SK-N-SH treated with all-trans-retinoic acid at 6 μM for 48 hours (cell line): ENCODE measurements at regions not wholly inside any gene's neighbourhood (a gene's known extent, or its start where the extent isn't known, plus 50 kb on each side); places are given as distances from the start of the nearest gene placed in this dataset.

ENCODE experiments used
- ATAC-seq: fragments of 200-7000 bp; cut with Tn5 transposase; 3 replicates; pipeline ENCODE4 v1.9.1; 2020; ENCODE audit warnings: mild to moderate bottlenecking, moderate library complexity
- ARNTL ChIP-seq: fragments of 450-650 bp; formaldehyde crosslinking; IDR thresholded peaks from 2 replicates; pipeline ENCODE4 v1.5.0; 2020; ENCODE audit warnings: low read depth, mild to moderate bottlenecking, moderate library complexity, borderline replicate concordance
- CSDC2 ChIP-seq: fragments of 250-450 bp; sonication (Bioruptor Pico); IDR thresholded peaks from 2 replicates; pipeline ENCODE4 v1.5.0; 2020; ENCODE audit warnings: mild to moderate bottlenecking, moderate library complexity
- CSRNP3 ChIP-seq: fragments of 250-450 bp; sonication (Bioruptor Pico); IDR thresholded peaks from 2 replicates; pipeline ENCODE4 v1.5.1; 2021; ENCODE audit warnings: mild to moderate bottlenecking, moderate library complexity
- ESRRG ChIP-seq: fragments of 250-450 bp; sonication (Bioruptor Pico); IDR thresholded peaks from 2 replicates; pipeline ENCODE4 v1.6.1; 2021; ENCODE audit warnings: mild to moderate bottlenecking
- GLIS3 ChIP-seq: fragments of 250-450 bp; sonication (Bioruptor Pico); IDR thresholded peaks from 2 replicates; pipeline ENCODE4 v1.5.0; 2020; ENCODE audit warnings: mild to moderate bottlenecking, moderate library complexity
- ISL1 ChIP-seq: fragments of 250-450 bp; sonication (Bioruptor Pico); IDR thresholded peaks from 2 replicates; pipeline ENCODE4 v2.1.2; 2022; ENCODE audit warnings: mild to moderate bottlenecking, moderate library complexity
- OSR1 ChIP-seq: fragments of 250-450 bp; sonication (Bioruptor Pico); IDR thresholded peaks from 2 replicates; pipeline ENCODE4 v1.8.0; 2022; ENCODE audit warnings: moderate library complexity, mild to moderate bottlenecking, inconsistent platforms
- PPARA ChIP-seq: fragments of 250-450 bp; sonication (Bioruptor Pico); IDR thresholded peaks from 2 replicates; pipeline ENCODE4 v1.5.0; 2020; ENCODE audit warnings: mild to moderate bottlenecking, borderline replicate concordance
- RARB ChIP-seq: fragments of 250-450 bp; sonication (Bioruptor Pico); IDR thresholded peaks from 2 replicates; pipeline ENCODE4 v1.8.0; 2021; ENCODE audit warnings: mild to moderate bottlenecking, moderate library complexity
- SNAI2 ChIP-seq: fragments of 250-450 bp; sonication (Bioruptor Pico); IDR thresholded peaks from 2 replicates; pipeline ENCODE4 v1.5.0; 2020; ENCODE audit warnings: mild to moderate bottlenecking, moderate library complexity
- TCF4 ChIP-seq: fragments of 250-450 bp; sonication (Bioruptor Pico); IDR thresholded peaks from 2 replicates; pipeline ENCODE4 v1.8.0; 2021; ENCODE audit warnings: mild to moderate bottlenecking, moderate library complexity, borderline replicate concordance
- TOX ChIP-seq: fragments of 250-450 bp; sonication (Bioruptor Pico); IDR thresholded peaks from 2 replicates; pipeline ENCODE4 v1.8.0; 2021; ENCODE audit warnings: mild to moderate bottlenecking, moderate library complexity, borderline replicate concordance
- ZFP30 ChIP-seq: fragments of 450-650 bp; formaldehyde crosslinking; IDR thresholded peaks from 2 replicates; pipeline ENCODE4 v1.5.0; 2022; ENCODE audit warnings: mild to moderate bottlenecking, moderate library complexity
- ZNF565 ChIP-seq: fragments of 450-650 bp; formaldehyde crosslinking; conservative IDR thresholded peaks from 2 replicates; pipeline ENCODE4 v1.5.0; 2020; ENCODE audit warnings: low read depth, mild to moderate bottlenecking, moderate library complexity
- ZNF70 ChIP-seq: fragments of 450-650 bp; formaldehyde crosslinking; IDR thresholded peaks from 2 replicates; pipeline ENCODE4 v1.5.0; 2020; ENCODE audit warnings: mild to moderate bottlenecking, moderate library complexity
- ZNF8 ChIP-seq: fragments of 450-650 bp; formaldehyde crosslinking; IDR thresholded peaks from 2 replicates; pipeline ENCODE4 v1.5.0; 2020; ENCODE audit warnings: mild to moderate bottlenecking, moderate library complexity
- TF ChIP-seq, protein P1 (sequence below): fragments of 250-450 bp; sonication (Bioruptor Pico); IDR thresholded peaks from 2 replicates; pipeline ENCODE4 v1.5.0; 2020; ENCODE audit warnings: mild to moderate bottlenecking, moderate library complexity
- TF ChIP-seq, protein P2 (sequence below): fragments of 250-450 bp; sonication (Bioruptor Pico); IDR thresholded peaks from 2 replicates; pipeline ENCODE4 v1.8.0; 2021; ENCODE audit warnings: low read depth, mild to moderate bottlenecking, moderate library complexity, borderline replicate concordance
- TF ChIP-seq, protein P3 (sequence below): fragments of 250-450 bp; sonication (Bioruptor Pico); IDR thresholded peaks from 2 replicates; pipeline ENCODE4 v1.8.0; 2020; ENCODE audit warnings: mild to moderate bottlenecking, moderate library complexity, borderline replicate concordance

DNA sequence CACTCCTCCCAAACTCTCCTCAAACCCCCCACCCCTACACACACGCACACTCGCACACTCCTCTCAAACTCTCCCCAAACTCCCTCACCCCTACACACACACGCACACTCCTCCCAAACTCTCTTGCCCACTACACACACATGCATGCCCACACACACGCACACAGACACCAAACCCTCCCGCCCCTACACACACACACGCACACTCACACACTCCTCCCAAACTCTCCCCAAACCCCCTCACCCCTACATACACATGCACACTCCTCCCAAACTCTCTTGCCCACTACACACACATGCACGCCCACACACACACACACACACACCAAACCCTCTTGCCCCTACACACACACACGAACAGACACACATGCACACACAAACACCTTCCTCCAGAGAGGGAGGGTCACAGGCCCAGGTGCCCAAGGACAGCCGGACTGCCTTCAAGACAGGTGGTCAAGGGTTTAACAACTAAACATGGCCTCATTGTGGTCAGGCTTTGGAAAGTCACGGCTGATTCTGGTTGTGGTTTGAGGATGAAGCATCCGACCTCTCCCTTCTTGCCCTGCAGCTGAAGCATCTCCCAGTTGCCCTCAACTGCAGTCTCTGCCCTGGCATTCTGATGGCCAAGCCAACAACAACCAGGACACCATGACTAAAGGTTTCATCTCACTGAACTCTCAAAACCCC lies 72.3 kb upstream of the SNTG2 start (continued):
- TF ChIP-seq, protein P1, sequence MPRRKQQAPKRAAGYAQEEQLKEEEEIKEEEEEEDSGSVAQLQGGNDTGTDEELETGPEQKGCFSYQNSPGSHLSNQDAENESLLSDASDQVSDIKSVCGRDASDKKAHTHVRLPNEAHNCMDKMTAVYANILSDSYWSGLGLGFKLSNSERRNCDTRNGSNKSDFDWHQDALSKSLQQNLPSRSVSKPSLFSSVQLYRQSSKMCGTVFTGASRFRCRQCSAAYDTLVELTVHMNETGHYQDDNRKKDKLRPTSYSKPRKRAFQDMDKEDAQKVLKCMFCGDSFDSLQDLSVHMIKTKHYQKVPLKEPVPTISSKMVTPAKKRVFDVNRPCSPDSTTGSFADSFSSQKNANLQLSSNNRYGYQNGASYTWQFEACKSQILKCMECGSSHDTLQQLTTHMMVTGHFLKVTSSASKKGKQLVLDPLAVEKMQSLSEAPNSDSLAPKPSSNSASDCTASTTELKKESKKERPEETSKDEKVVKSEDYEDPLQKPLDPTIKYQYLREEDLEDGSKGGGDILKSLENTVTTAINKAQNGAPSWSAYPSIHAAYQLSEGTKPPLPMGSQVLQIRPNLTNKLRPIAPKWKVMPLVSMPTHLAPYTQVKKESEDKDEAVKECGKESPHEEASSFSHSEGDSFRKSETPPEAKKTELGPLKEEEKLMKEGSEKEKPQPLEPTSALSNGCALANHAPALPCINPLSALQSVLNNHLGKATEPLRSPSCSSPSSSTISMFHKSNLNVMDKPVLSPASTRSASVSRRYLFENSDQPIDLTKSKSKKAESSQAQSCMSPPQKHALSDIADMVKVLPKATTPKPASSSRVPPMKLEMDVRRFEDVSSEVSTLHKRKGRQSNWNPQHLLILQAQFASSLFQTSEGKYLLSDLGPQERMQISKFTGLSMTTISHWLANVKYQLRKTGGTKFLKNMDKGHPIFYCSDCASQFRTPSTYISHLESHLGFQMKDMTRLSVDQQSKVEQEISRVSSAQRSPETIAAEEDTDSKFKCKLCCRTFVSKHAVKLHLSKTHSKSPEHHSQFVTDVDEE (CRISPR knock-in tag), result no peak
- no peak for TF ChIP-seq GLIS3 (CRISPR knock-in tag)
- TF ChIP-seq, all 23 proteins: peak for 0

DNA sequence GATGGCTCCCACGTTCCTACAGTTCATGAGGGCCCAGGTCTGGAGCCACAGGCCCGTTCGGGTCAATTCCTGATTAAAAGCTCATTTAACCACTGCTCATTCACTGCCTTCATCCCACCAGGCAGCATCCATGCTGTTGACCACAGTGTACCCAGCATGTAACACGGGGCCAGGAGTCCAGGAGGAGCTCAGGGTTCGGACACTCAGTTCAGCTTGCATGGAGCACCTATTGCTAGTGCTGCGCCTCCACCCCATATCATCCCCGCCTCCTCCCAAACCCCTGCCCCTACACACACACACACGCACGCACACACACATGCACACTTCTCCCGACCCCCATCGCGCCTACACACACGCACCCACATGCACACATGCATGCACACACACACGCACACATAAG lies 72.9 kb upstream of the SNTG2 start:
- TF ChIP-seq, protein P2, sequence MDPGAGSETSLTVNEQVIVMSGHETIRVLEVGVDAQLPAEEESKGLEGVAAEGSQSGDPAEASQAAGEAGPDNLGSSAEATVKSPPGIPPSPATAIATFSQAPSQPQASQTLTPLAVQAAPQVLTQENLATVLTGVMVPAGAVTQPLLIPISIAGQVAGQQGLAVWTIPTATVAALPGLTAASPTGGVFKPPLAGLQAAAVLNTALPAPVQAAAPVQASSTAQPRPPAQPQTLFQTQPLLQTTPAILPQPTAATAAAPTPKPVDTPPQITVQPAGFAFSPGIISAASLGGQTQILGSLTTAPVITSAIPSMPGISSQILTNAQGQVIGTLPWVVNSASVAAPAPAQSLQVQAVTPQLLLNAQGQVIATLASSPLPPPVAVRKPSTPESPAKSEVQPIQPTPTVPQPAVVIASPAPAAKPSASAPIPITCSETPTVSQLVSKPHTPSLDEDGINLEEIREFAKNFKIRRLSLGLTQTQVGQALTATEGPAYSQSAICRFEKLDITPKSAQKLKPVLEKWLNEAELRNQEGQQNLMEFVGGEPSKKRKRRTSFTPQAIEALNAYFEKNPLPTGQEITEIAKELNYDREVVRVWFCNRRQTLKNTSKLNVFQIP (CRISPR knock-in tag), result no peak
- TF ChIP-seq TOX (CRISPR knock-in tag) (no peak), OSR1 (CRISPR knock-in tag) (no peak), CSDC2 (CRISPR knock-in tag) (no peak), ISL1 (no peak), SNAI2 (CRISPR knock-in tag) (no peak), CSRNP3 (CRISPR knock-in tag) (no peak), TCF4 (CRISPR knock-in tag) (no peak), ZFP30 (no peak), PPARA (CRISPR knock-in tag) (no peak)
- TF ChIP-seq, protein P3, sequence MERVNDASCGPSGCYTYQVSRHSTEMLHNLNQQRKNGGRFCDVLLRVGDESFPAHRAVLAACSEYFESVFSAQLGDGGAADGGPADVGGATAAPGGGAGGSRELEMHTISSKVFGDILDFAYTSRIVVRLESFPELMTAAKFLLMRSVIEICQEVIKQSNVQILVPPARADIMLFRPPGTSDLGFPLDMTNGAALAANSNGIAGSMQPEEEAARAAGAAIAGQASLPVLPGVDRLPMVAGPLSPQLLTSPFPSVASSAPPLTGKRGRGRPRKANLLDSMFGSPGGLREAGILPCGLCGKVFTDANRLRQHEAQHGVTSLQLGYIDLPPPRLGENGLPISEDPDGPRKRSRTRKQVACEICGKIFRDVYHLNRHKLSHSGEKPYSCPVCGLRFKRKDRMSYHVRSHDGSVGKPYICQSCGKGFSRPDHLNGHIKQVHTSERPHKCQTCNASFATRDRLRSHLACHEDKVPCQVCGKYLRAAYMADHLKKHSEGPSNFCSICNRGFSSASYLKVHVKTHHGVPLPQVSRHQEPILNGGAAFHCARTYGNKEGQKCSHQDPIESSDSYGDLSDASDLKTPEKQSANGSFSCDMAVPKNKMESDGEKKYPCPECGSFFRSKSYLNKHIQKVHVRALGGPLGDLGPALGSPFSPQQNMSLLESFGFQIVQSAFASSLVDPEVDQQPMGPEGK (CRISPR knock-in tag), result no peak
- ATAC-seq, result no peak

DNA sequence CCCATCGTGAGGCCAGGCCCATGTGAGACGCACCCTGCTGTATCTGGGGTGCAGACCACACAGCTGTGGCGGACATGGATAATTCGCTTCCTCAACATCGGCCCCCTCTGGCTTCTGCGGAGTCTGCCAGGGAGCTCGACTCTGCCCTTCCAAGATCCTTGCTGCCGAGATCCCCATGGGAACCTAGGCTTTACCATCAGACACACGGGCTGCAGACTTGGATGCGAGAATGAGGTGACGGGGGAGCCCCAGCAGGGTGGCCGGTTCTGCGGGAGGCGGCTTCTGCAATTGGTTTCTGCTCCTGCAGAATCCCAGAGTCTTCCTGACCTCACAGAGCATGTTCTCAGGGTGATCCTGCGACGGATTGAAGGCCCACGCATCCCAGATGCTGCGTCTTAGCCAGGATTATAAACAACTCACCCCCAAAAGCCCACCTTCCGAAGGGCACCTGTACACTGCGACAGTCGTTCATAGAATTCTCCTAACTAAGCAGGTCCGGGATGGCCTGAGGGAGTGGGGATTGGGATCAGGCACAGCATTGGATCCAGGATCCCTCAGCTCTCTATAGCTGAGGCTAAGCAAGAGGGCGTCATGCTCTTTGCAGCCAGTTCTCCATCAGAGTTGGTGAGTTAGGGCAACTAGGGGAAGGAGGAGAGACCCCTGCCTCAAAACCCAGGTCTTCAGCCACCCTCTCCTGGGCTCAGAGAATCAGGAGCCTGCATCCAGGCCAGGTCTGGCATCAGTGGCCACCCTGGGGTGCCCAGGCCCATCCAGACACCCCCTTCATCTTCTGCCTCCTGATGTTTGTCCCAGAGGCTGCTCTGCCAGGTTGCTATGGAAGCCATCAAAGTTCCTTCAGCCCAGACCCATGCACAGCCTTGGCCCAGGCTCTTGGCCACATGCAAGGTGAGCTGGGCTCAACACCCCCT lies 74.7 kb upstream of the SNTG2 start:
- no peak for ATAC-seq
- no peak for TF ChIP-seq ZNF8 (CRISPR knock-in tag)
- no peak for TF ChIP-seq TCF4 (CRISPR knock-in tag)
- TF ChIP-seq ZNF565 (CRISPR knock-in tag), result no peak
- no peak for TF ChIP-seq RARB (CRISPR knock-in tag)
- no peak for TF ChIP-seq PPARA (CRISPR knock-in tag)
- TF ChIP-seq ZNF70, result no peak
- TF ChIP-seq ISL1, result no peak
- TF ChIP-seq, protein P3 (CRISPR knock-in tag), result no peak
- no peak for TF ChIP-seq ESRRG
- TF ChIP-seq CSDC2 (CRISPR knock-in tag), result no peak
- no peak for TF ChIP-seq OSR1 (CRISPR knock-in tag)
- no peak for TF ChIP-seq SNAI2 (CRISPR knock-in tag)
- no peak for TF ChIP-seq TOX (CRISPR knock-in tag)
- TF ChIP-seq, protein P1 (CRISPR knock-in tag), result no peak
- no peak for TF ChIP-seq ARNTL (CRISPR knock-in tag)
- no peak for TF ChIP-seq GLIS3 (CRISPR knock-in tag)
- TF ChIP-seq ZFP30, result no peak
